GM19455 (cell line): ENCODE measurements at regions not wholly inside any gene's neighbourhood (a gene's known extent, or its start where the extent isn't known, plus 50 kb on each side); places are given as distances from the start of the nearest gene placed in this dataset.
"Not testable (repeated sequence)": the region's sequence is repeated elsewhere in the genome, so short reads cannot be mapped to it uniquely, and the experiment has no call there.

Source experiments
- ATAC-seq: cut with Tn5 transposase; IDR thresholded peaks from one replicate; pipeline ENCODE4 v1.9.1; 2021; ENCODE audit not compliant: unreplicated experiment

- ATAC-seq = no peak
Observed at GRCh38 chr7:46133751-46134150, 212.7 kb upstream of the IGFBP3 start.

DNA sequence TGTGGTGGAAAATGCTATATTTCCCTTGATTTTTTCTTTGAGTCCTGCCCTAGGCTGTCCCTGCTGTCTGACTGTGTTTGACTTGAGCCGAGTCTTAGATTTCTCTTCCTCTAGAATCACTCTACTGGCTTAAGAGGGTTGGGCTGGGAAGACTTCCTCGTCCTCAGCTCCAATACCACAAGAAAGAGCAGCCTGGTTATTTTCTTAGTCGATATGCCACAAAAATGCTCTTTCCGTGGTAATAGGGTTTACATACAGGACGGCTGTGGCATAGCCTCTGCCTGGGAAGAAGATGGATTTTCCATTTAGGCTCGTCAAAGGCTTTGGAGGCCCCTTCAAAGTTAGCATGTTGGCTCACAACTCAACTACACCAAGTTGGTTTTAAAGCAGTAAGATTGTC lies 212.0 kb upstream of the IGFBP3 start:
- ATAC-seq = no peak

DNA sequence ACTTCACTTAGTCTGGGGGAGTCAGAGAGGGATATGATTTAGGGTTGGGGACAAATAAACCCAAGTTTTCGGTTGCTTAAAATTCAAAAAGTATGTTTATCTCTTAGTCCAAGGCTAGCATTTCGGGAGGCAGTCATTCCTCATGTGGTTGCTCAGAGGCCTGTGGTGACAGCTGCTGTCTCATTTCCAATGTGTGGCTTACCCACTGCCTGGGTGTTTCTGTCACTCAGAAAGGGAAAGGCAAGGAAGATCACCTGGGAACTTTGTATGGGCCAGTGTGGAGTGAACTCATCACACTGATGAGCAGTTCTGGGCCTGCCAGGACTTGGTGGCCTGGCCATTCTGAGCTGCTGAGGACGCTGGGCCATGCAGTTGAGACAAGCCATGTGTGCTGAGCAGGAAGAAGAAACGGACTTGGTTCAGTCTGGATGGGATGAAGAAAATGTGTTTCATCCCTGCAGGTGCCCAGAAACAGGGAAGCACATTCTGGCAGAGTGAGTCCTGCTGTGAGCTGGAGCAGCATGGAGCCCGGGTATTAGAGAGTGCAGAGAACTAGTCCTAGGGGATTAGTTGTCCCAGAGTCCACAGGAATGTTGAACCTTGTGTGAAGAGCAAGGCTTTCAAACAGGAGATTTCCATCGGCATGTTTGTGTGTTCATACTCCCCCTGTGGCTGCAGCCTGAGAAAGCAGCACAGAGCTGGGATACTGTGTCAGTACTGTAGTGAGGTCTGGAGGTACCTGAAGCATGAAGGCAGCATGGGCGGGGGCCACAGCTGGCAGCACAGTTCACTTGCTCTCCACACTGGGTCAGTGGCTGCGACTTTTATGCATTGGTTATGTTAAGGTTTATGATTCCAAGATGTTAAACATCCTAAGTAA lies 211.1 kb upstream of the IGFBP3 start:
- no peak for ATAC-seq

GRCh38 chr7:46129831-46130230 lies 208.8 kb upstream of the IGFBP3 start:
- ATAC-seq = no peak

- ATAC-seq = no peak
Observed at GRCh38 chr7:46127814-46128213, 206.7 kb upstream of the IGFBP3 start.

GRCh38 chr7:46126675-46127300 lies 205.7 kb upstream of the IGFBP3 start:
- no peak for ATAC-seq

- no peak for ATAC-seq
Observed at GRCh38 chr7:46123756-46124343, 202.8 kb upstream of the IGFBP3 start.

GRCh38 chr7:46115410-46115809 lies 194.3 kb upstream of the IGFBP3 start:
- no peak for ATAC-seq

GRCh38 chr7:46109437-46109836 lies 188.4 kb upstream of the IGFBP3 start:
- no peak for ATAC-seq

DNA sequence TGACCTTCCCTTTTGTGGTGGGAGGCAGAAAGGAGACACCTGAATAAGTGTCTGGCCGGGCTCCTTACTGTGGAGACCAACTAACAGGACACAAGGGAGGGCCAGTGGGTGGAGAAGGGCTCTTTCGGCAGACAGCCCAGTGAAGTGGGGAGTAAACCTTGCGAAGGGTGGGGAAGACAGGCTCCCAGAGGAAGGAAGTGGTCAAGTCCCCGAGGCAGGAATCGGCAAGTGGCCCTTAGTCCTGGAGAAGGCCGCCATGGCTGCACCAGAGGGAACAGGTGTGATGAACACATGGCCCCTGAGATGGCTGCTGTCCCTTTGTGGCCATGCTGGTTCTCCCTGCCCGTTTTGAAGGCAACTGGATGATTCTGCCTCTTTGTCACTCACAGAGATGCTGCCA lies 187.2 kb upstream of the IGFBP3 start:
- no peak for ATAC-seq

DNA sequence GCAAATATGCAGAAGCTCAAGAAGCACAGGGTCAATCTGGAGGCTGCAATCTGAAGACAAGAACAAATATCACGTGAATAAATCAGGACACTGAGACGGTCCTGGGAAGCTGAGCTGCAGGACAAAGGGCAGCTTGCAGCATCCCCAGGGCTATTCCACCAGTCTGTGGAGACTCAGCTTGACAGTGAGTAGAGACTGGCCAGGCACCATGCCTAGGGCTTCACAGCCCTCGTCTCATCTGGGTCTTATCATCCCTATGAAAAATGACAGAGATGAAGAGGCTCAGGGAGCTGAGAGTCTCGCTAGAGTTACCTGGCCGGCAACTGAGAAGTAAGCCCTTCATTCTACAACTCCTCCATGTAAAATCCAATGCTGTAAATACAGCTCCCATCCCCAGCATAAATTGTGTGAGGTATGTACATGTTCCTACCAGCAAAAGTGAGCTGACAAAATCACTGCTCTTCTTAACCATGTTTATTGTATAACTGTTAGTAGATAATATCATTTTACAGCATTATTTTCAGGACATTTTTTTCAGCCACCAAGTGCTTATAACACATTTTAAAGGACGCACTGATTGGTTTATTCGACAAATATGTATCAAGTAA lies 186.6 kb upstream of the IGFBP3 start:
- ATAC-seq = no peak

GRCh38 chr7:46100521-46100920 lies 179.4 kb upstream of the IGFBP3 start:
- no peak for ATAC-seq

DNA sequence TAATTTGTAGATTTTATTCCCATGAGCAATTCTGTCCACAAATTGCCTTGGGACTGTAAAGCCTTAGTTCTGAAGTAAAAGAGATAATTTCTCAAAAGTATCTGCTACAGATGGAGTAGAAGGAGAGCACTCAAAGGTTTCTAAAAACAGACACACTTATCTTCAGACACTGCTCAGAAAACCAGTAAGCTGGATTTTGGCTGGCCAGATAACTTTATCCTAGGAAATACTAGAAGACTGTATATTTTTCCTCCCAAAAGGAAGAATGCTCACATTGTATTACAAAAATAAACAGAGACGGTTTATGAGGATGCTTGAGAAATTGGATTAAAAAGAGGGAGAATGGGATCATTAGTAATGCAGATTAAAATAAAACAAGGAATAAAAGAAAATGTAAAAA lies 178.0 kb upstream of the IGFBP3 start:
- no peak for ATAC-seq

GRCh38 chr7:46091071-46091470 lies 170.0 kb upstream of the IGFBP3 start:
- no peak for ATAC-seq

GRCh38 chr7:46089281-46089680 lies 168.2 kb upstream of the IGFBP3 start:
- ATAC-seq = no peak

GRCh38 chr7:46088486-46088885 lies 167.4 kb upstream of the IGFBP3 start:
- ATAC-seq = not testable (repeated sequence)

DNA sequence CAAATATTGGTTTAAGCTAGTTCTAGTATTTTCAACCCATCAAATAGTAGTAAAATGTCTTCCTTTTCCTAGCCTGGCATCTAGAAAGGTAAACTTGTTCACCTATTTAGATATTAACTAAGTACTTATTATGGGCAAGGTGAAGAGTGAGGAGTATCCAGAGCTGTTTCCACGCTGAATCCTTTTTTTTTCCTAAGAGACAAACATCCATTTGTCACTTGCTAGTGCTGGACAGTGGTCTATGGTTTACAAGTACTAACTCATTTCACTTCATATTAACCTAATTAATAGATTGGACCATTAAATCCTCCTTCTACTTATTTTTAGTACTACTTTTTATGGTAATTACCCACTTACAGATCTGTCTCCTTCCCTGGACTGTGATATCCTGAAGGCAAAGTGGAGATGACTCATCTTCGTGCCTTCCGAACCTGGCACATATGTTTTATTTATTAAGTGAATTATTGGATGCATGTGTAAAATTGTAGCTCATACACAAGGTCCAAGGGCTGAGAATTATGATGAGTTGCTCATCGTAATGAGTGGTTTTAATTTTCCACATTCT lies 159.6 kb upstream of the IGFBP3 start:
- no peak for ATAC-seq

DNA sequence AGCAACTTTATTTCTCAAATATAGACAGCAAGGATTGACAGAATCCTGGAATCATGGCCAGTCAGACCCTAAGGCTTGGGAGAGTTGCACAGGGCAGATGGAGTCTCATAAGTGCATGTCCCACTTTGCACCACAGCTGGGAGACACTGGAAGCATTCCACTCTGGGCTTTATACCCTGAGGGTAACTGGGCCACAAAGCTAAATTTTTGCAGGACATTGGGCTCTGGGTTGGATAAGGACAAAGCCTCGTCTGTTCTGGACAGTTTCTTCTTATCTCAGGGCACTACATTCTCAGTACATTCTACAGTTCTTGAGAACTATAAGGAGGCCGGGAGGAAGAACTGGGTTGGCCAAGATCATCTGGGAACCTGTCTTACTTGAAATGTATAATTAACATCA lies 158.3 kb upstream of the IGFBP3 start:
- no peak for ATAC-seq

DNA sequence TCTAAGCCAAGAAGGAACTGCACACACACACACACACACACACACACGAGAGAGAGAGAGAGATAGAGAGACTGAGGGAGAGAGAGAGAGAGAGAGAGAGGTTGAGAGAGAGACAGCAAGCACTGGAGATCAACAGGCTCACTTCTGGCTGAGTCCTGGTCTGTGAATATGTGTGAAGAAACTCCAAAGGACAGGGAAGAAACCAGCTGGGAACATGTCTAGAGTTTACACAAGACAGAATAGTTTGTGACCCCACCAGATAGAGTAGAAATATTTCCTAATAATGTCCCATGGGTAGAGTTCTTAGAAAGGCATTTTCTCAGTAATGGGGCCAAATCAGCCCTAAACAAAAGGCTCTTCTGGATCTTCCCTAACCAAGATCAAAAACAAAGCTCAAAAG lies 155.5 kb upstream of the IGFBP3 start:
- ATAC-seq = no peak

DNA sequence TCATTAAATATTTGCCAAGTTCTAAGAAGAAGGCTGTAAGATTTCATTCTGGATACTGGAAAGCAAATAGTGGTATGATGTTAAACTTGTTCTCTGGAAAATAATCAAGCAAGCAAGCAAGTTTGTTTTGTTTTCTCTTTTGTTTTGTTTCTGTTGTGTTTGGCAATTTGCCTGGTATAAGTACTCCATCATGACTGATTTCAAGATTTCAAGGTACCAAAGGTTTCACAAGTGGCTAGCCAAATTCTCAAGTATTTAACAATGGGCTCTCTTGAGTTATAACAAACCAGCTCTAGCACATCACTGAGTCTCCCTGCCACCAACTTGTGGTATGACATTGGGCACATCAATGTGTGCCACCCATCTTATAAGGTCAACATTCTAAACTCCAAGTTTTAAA lies 151.7 kb upstream of the IGFBP3 start:
- no peak for ATAC-seq

DNA sequence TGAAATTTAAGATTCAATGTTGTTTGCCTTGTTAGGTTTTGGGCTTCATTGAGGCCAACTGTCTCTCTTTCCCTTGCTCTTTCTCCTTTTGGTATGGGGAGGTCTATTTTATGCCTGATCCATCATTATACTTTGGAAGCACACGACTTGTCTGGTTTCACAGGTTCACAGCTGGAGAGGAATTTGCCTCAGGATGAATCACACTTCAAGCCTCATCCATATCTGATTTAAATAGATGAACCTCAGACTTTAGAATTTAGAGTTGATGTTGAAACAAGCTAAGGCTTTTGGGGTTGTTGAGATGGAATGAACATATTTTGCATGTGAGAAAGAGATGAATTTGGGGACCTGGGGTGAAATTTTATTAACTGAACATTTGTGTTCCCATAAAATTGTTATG lies 150.5 kb upstream of the IGFBP3 start:
- ATAC-seq = no peak
